IMR-90 (cell line): ENCODE measurements at regions not wholly inside any gene's neighbourhood (a gene's known extent, or its start where the extent isn't known, plus 50 kb on each side); places are given as distances from the start of the nearest gene placed in this dataset.

Source experiments
- ATAC-seq: fragments of 200-7000 bp; cut with Tn5 transposase; 2 replicates; pipeline ENCODE4 v1.9.1; 2020; ENCODE audit warnings: low read depth, mild to moderate bottlenecking, moderate library complexity
- BruUV-seq: library from RNA; stranded (reverse); fragments of 400-500 nt; replicated peaks from 2 replicates; lab custom pipeline; 2021; lab: Mats Ljungman, UMichigan
- CTCF ChIA-PET: fragments of 300-600 bp; formaldehyde crosslinking; extraction: SDS; loops from one replicate; lab custom pipeline; 2021; ENCODE audit warnings: antibody characterized with exemption; lab: Yijun Ruan, JAX
- POLR2A ChIA-PET: fragments of 300-600 bp; sonication (Branson Sonifier 250); formaldehyde crosslinking; loops from one replicate; lab custom pipeline; 2022; ENCODE audit warnings: antibody characterized with exemption; ENCODE audit not compliant: unreplicated experiment; lab: Charles Lee
- DNase-seq: peaks from one replicate; pipeline ENCODE4 v3.0.0; 2013
- H2AFZ ChIP-seq: replicated peaks from 2 replicates; pipeline ENCODE3; 2013; ENCODE audit warnings: low read length, mild to moderate bottlenecking; ENCODE audit not compliant: poor library complexity
- H2AK5ac ChIP-seq: 2 replicates; pipeline ENCODE4 v1.6.1; 2013; ENCODE audit warnings: low read depth, low read length, inconsistent platforms
- H2AK9ac ChIP-seq: replicated peaks from 2 replicates; pipeline ENCODE3; 2013; ENCODE audit warnings: mild to moderate bottlenecking, low read depth, low read length, moderate library complexity; ENCODE audit not compliant: poor library complexity
- H2BK120ac ChIP-seq: 2 replicates; pipeline ENCODE4 v1.6.1; 2013; ENCODE audit warnings: low read depth, low read length, inconsistent platforms
- H2BK15ac ChIP-seq: 3 replicates; pipeline ENCODE4 v1.6.1; 2013; ENCODE audit warnings: low read depth, low read length, inconsistent platforms
- H2BK20ac ChIP-seq: 2 replicates; pipeline ENCODE4 v1.6.1; 2013; ENCODE audit warnings: low read depth, mild to moderate bottlenecking, inconsistent platforms, low read length, moderate library complexity
- H2BK5ac ChIP-seq: 2 replicates; pipeline ENCODE4 v1.6.1; 2013; ENCODE audit warnings: mild to moderate bottlenecking, low read depth, low read length, inconsistent platforms; ENCODE audit not compliant: poor library complexity, severe bottlenecking
- H3K14ac ChIP-seq: replicated peaks from 2 replicates; pipeline ENCODE4 v1.6.1; 2013; ENCODE audit warnings: low read depth, low read length, inconsistent platforms
- H3K18ac ChIP-seq: 2 replicates; pipeline ENCODE4 v1.6.1; 2013; ENCODE audit warnings: low read depth, low read length, control low read depth
- H3K23ac ChIP-seq: 2 replicates; pipeline ENCODE4 v1.6.1; 2013; ENCODE audit warnings: low read depth, low read length, inconsistent platforms
- H3K27ac ChIP-seq: 2 replicates; pipeline ENCODE4 v1.5.1; 2013; ENCODE audit warnings: mild to moderate bottlenecking, control low read depth, low read length; ENCODE audit not compliant: insufficient read depth
- H3K27me3 ChIP-seq: 2 replicates; pipeline ENCODE4 v1.6.1; 2013; ENCODE audit warnings: low read length; ENCODE audit not compliant: control insufficient read depth, insufficient read depth
- H3K36me3 ChIP-seq: 2 replicates; pipeline ENCODE4 v1.6.1; 2013; ENCODE audit warnings: low read length, mixed read lengths; ENCODE audit not compliant: control insufficient read depth, insufficient read depth
- H3K4ac ChIP-seq: 2 replicates; pipeline ENCODE4 v1.6.1; 2013; ENCODE audit warnings: low read depth, low read length, inconsistent platforms
- H3K4me1 ChIP-seq: 2 replicates; pipeline ENCODE4 v1.6.1; 2013; ENCODE audit warnings: low read length, mixed read lengths; ENCODE audit not compliant: control insufficient read depth, insufficient read depth
- H3K4me2 ChIP-seq: 2 replicates; pipeline ENCODE4 v1.6.1; 2013; ENCODE audit warnings: low read depth, mild to moderate bottlenecking, control low read depth, low read length, moderate library complexity
- H3K4me3 ChIP-seq: 2 replicates; pipeline ENCODE4 v1.5.1; 2013; ENCODE audit warnings: low read depth, mild to moderate bottlenecking, control low read depth, low read length, moderate library complexity; ENCODE audit not compliant: insufficient read depth
- H3K56ac ChIP-seq: 2 replicates; pipeline ENCODE4 v1.6.1; 2013; ENCODE audit warnings: low read length, inconsistent platforms; ENCODE audit not compliant: insufficient read depth; ENCODE audit errors: extremely low read depth
- H3K79me1 ChIP-seq, 2 experiments: 2 replicates each; pipeline ENCODE4 v1.6.1; 2013; ENCODE audit warnings: low read length in 2 of 2, inconsistent platforms in 1 of 2, low read depth in 1 of 2
- H3K9ac ChIP-seq: 2 replicates; pipeline ENCODE4 v1.6.1; 2013; ENCODE audit warnings: low read depth, low read length, control low read depth
- H3K9me1 ChIP-seq: 2 replicates; pipeline ENCODE4 v1.6.1; 2013; ENCODE audit warnings: low read length, inconsistent platforms; ENCODE audit not compliant: insufficient read depth
- H3K9me3 ChIP-seq: 2 replicates; pipeline ENCODE4 v1.6.1; 2013; ENCODE audit warnings: low read length; ENCODE audit not compliant: control insufficient read depth, insufficient read depth
- H4K20me1 ChIP-seq: 2 replicates; pipeline ENCODE4 v1.6.1; 2013; ENCODE audit warnings: low read length, inconsistent platforms; ENCODE audit not compliant: insufficient read depth
- H4K5ac ChIP-seq: 2 replicates; pipeline ENCODE4 v1.6.1; 2013; ENCODE audit warnings: mild to moderate bottlenecking, low read depth, low read length, control low read depth
- H4K8ac ChIP-seq, 2 experiments: 2 replicates each; pipeline ENCODE4 v1.6.1; 2013; ENCODE audit warnings: low read depth in 2 of 2, low read length in 2 of 2, control low read depth in 1 of 2, inconsistent platforms in 1 of 2
- H4K91ac ChIP-seq: 2 replicates; pipeline ENCODE4 v1.6.1; 2013; ENCODE audit warnings: low read depth, low read length, inconsistent platforms; ENCODE audit not compliant: insufficient read depth
- CEBPB ChIP-seq: IDR thresholded peaks from 2 replicates; pipeline ENCODE4 v1.6.1; 2012; ENCODE audit warnings: low read depth, low read length, improper control_type of control experiment
- MAFK ChIP-seq: IDR thresholded peaks from 2 replicates; pipeline ENCODE4 v1.6.1; 2012; ENCODE audit warnings: low read depth, low read length, improper control_type of control experiment
- MAZ ChIP-seq: IDR thresholded peaks from 2 replicates; pipeline ENCODE4 v1.6.1; 2012; ENCODE audit warnings: low read depth, mild to moderate bottlenecking, low read length, improper control_type of control experiment, moderate library complexity, borderline replicate concordance
- NFE2L2 ChIP-seq: fragments of 150-350 bp; IDR thresholded peaks from 2 replicates; pipeline ENCODE4 v1.6.1; 2016; ENCODE audit warnings: low read depth, mild to moderate bottlenecking, low read length
- RAD21 ChIP-seq: IDR thresholded peaks from 2 replicates; pipeline ENCODE4 v1.6.1; 2012; ENCODE audit warnings: low read length, improper control_type of control experiment
- RCOR1 ChIP-seq: IDR thresholded peaks from 2 replicates; pipeline ENCODE4 v1.6.1; 2012; ENCODE audit warnings: mild to moderate bottlenecking, low read length, improper control_type of control experiment; ENCODE audit not compliant: insufficient replicate concordance
- RFX5 ChIP-seq: IDR thresholded peaks from 2 replicates; pipeline ENCODE4 v1.8.0; 2012; ENCODE audit warnings: low read depth, mild to moderate bottlenecking, low read length, moderate library complexity
- USF2 ChIP-seq: fragments of 150-350 bp; IDR thresholded peaks from 2 replicates; pipeline ENCODE4 v1.6.1; 2017; ENCODE audit warnings: mild to moderate bottlenecking, antibody characterized with exemption, low read length, low read depth
- WGBS, 2 experiments: methylation state at CpG; one replicate each; pipeline versions ENCODE4 v1.1.5 to v1.1.7; 2013; ENCODE audit warnings: missing lambda C conversion rate in 2 of 2; ENCODE audit not compliant: insufficient read length in 1 of 2; ENCODE audit errors: extremely low coverage in 2 of 2; 5-methylcytosine and 5-hydroxymethylcytosine counted together
- dilution Hi-C: fragments of 300-500 bp; cut with HindIII; formaldehyde crosslinking; loops from one replicate; pipeline ENCODE4 v1.14.3; 2018; ENCODE audit warnings: low sequenced_read_pairs; ENCODE audit not compliant: unreplicated experiment
- in situ Hi-C: fragments of 300-500 bp; cut with MboI; formaldehyde crosslinking; loops from 3 replicates; pipeline ENCODE4 v1.14.3; 2019; ENCODE audit warnings: low sequenced_read_pairs, inconsistent platforms, mixed read lengths
- intact Hi-C: fragments of 100-400 bp; cut with micrococcal nuclease; formaldehyde crosslinking; loops from 2 replicates; pipeline ENCODE4 v1.10.0; 2022

DNA sequence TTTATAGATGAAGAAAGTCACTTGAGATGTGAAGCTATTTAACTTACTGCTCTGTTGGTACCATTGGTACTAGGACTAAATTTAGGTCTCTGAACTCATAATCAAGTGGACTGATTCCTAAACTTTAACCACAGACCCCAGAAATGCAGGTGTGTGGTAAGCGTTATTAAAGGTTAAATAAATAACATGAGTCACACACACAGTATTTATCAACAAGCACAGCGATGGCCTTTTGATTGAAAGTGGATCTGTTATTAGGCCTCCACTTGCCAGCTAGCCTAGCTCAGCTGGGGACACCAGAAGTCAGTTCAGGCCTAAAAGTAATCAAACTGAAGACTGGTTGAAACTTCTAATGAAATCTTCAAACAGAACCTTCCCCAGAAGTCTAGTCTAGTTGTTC lies 161.3 kb upstream of the DPP10 start:
- ATAC-seq (no peak), DNase-seq (no peak)
- H3K27me3 ChIP-seq: no peaks in the 10 kb centered on the region
- no peak overlapping the region for H3K4ac ChIP-seq
- dilution Hi-C loops (no loop called here), in situ Hi-C loops (no loop called here), intact Hi-C loops (no loop called here)
- H3K27ac ChIP-seq: no peak overlapping the region
- no peak overlapping the region for H2BK20ac ChIP-seq
- H3K56ac ChIP-seq: no peak overlapping the region
- no peak for TF ChIP-seq MAZ
- no peak for TF ChIP-seq USF2
- no peak for TF ChIP-seq RAD21
- TF ChIP-seq MAFK: no peak
- no peak for TF ChIP-seq RFX5
- no peak for TF ChIP-seq NFE2L2
- no peak for TF ChIP-seq RCOR1
- TF ChIP-seq CEBPB: no peak
- H2AFZ ChIP-seq: no peak overlapping the region
- POLR2A ChIA-PET: no interaction called here
- no peaks in the 10 kb centered on the region for H3K79me1 ChIP-seq
- H3K23ac ChIP-seq: no peak overlapping the region
- no peak overlapping the region for H2AK9ac ChIP-seq
- no peak overlapping the region for H3K4me2 ChIP-seq
- H2BK5ac ChIP-seq: no peak overlapping the region
- no peak overlapping the region for H4K5ac ChIP-seq
- H3K36me3 ChIP-seq: no peaks in the 10 kb centered on the region
- H3K4me1 ChIP-seq: no peaks in the 10 kb centered on the region
- no peaks in the 10 kb centered on the region for H3K9me3 ChIP-seq
- no peak overlapping the region for H2BK15ac ChIP-seq
- WGBS, 2 experiments: no CpG with 5 or more reads among the region's 2 CpGs
- BruUV-seq: no TSS peak
- no peak overlapping the region for H3K4me3 ChIP-seq
- H3K9me1 ChIP-seq: no peaks in the 10 kb centered on the region
- H2AK5ac ChIP-seq: no peak overlapping the region
- CTCF ChIA-PET: no interaction called here
- H3K14ac ChIP-seq: no peak overlapping the region
- no peak overlapping the region for H3K9ac ChIP-seq
- H4K20me1 ChIP-seq: no peaks in the 10 kb centered on the region
- no peak overlapping the region for H2BK120ac ChIP-seq
- H4K91ac ChIP-seq: no peak overlapping the region
- H3K18ac ChIP-seq: no peak overlapping the region
- H4K8ac ChIP-seq: no peak overlapping the region
